NCI-H128 (cell line): ENCODE measurements at regions not wholly inside any gene's neighbourhood (a gene's known extent, or its start where the extent isn't known, plus 50 kb on each side); places are given as distances from the start of the nearest gene placed in this dataset.
"Not testable (repeated sequence)": the region's sequence is repeated elsewhere in the genome, so short reads cannot be mapped to it uniquely, and the experiment has no call there.

Experiments used
- DNase-seq: peaks from one replicate; lab custom pipeline; 2025; ENCODE audit not compliant: unreplicated experiment; lab: John Stamatoyannopoulos, UW

GRCh38 chr6:153282456-153282855 lies 151.4 kb upstream of the RGS17 start:
- DNase-seq: not testable (repeated sequence)

GRCh38 chr6:153275997-153276396 lies 144.9 kb upstream of the RGS17 start:
- DNase-seq: no peak

- DNase-seq: no peak
Measured at GRCh38 chr6:153272201-153272980, 141.3 kb upstream of the RGS17 start.

GRCh38 chr6:153263489-153263888 lies 132.4 kb upstream of the RGS17 start:
- DNase-seq: no peak

- no peak for DNase-seq
Measured at GRCh38 chr6:153251326-153251725, 120.2 kb upstream of the RGS17 start.

- no peak for DNase-seq
Measured at GRCh38 chr6:153237670-153238069, 106.6 kb upstream of the RGS17 start.

GRCh38 chr6:153231048-153231646 lies 100.1 kb upstream of the RGS17 start:
- DNase-seq: peak; percentile 40

GRCh38 chr6:153218184-153218792 lies 87.2 kb upstream of the RGS17 start:
- no peak for DNase-seq

- no peak for DNase-seq
Measured at GRCh38 chr6:153216789-153217188, 85.7 kb upstream of the RGS17 start.

- no peak for DNase-seq
Measured at GRCh38 chr6:153215242-153215641, 84.2 kb upstream of the RGS17 start.

- no peak for DNase-seq
Measured at GRCh38 chr6:153214436-153214835, 83.4 kb upstream of the RGS17 start.

- DNase-seq: no peak
Measured at GRCh38 chr6:153210083-153210482, 79.0 kb upstream of the RGS17 start.

GRCh38 chr6:153208706-153209105 lies 77.6 kb upstream of the RGS17 start:
- DNase-seq: peak; percentile 26

- DNase-seq: no peak
Measured at GRCh38 chr6:153207617-153208016, 76.5 kb upstream of the RGS17 start.

- DNase-seq: no peak
Measured at GRCh38 chr6:153207006-153207405, 75.9 kb upstream of the RGS17 start.

- no peak for DNase-seq
Measured at GRCh38 chr6:153192943-153193885, 62.1 kb upstream of the RGS17 start.

- no peak for DNase-seq
Measured at GRCh38 chr6:153183925-153184324, 52.8 kb upstream of the RGS17 start.
